ENCODE measurements at regions not wholly inside any gene's neighbourhood (a gene's known extent, or its start where the extent isn't known, plus 50 kb on each side); places are given as distances from the start of the nearest gene placed in this dataset.

GRCh38 chr20:50357783-50358161 is 152.4 kb upstream of the PTPN1 start:
- DNase-seq (no peak), ATAC-seq (no peak)
- intact Hi-C loops (cut with DNase I; ENCODE audit: low total_unique reads) = no loop called here

GRCh38 chr20:50358166-50358565 is 152.0 kb upstream of the PTPN1 start:
- H3K4me3 ChIP-seq = no peak overlapping the region
- in situ Hi-C loops (cut with MboI; ENCODE audit: low sequenced_read_pairs in 4 of 4) = no loop called here
- no peak overlapping the region for H3K27ac ChIP-seq
- ATAC-seq (no peak), DNase-seq (no peak)
- no peaks in the 10 kb centered on the region for H3K27me3 ChIP-seq
- no peaks in the 10 kb centered on the region for H3K9me3 ChIP-seq
- TF ChIP-seq, protein P1, sequence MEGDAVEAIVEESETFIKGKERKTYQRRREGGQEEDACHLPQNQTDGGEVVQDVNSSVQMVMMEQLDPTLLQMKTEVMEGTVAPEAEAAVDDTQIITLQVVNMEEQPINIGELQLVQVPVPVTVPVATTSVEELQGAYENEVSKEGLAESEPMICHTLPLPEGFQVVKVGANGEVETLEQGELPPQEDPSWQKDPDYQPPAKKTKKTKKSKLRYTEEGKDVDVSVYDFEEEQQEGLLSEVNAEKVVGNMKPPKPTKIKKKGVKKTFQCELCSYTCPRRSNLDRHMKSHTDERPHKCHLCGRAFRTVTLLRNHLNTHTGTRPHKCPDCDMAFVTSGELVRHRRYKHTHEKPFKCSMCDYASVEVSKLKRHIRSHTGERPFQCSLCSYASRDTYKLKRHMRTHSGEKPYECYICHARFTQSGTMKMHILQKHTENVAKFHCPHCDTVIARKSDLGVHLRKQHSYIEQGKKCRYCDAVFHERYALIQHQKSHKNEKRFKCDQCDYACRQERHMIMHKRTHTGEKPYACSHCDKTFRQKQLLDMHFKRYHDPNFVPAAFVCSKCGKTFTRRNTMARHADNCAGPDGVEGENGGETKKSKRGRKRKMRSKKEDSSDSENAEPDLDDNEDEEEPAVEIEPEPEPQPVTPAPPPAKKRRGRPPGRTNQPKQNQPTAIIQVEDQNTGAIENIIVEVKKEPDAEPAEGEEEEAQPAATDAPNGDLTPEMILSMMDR (IDR thresholded peaks at IDR 0.05 in 4 of 5, conservative IDR thresholded peaks at IDR 0.05 in 1 of 5) = no peak
- no peak for TF ChIP-seq POLR2A (IDR thresholded peaks at IDR 0.05)
- intact Hi-C loops (cut with DNase I; ENCODE audit: low total_unique reads) = no loop called here
- no peaks in the 10 kb centered on the region for H3K4me1 ChIP-seq
- H3K36me3 ChIP-seq = no peaks in the 10 kb centered on the region

More at GRCh38 chr20:50357783-50358161, 152.4 kb upstream of the PTPN1 start:
- H3K4me3 ChIP-seq = no peak overlapping the region
- H3K36me3 ChIP-seq = no peaks in the 10 kb centered on the region
- in situ Hi-C loops (cut with MboI; ENCODE audit: low sequenced_read_pairs in 4 of 4) = no loop called here
- H3K4me1 ChIP-seq = no peaks in the 10 kb centered on the region
- TF ChIP-seq POLR2A (IDR thresholded peaks at IDR 0.05) = no peak
- TF ChIP-seq, protein P1 (IDR thresholded peaks at IDR 0.05 in 4 of 5, conservative IDR thresholded peaks at IDR 0.05 in 1 of 5) = no peak
- no peak overlapping the region for H3K27ac ChIP-seq
- H3K27me3 ChIP-seq = no peaks in the 10 kb centered on the region
- no peaks in the 10 kb centered on the region for H3K9me3 ChIP-seq

DNA sequence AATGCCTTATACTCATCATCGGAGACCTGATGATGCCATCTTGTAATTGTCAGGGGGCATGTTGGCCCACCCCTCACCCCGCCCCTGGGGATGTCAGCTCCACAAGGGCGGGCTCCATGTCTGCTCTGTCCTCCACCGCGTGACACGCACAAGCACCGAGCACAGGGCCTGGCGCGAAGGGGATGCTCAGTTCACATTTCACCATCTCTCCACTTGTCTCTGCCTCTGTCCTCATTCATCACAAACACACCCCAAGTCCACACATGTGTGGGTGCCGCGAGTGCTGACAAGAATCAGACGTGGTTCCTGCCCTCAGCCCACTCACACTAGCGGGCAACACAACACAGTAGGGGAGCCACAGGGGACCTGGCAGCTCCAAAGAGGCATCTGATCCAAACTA is 151.2 kb upstream of the PTPN1 start:
- ATAC-seq = no peak

GRCh38 chr20:50359607-50360217 is 150.5 kb upstream of the PTPN1 start:
- H3K9me3 ChIP-seq = no peaks in the 10 kb centered on the region
- DNase-seq (no peak), ATAC-seq (no peak)
- H3K4me3 ChIP-seq = no peak overlapping the region
- H3K36me3 ChIP-seq = no peaks in the 10 kb centered on the region
- no peaks in the 10 kb centered on the region for H3K27me3 ChIP-seq
- TF ChIP-seq, protein P1 (IDR thresholded peaks at IDR 0.05 in 4 of 5, conservative IDR thresholded peaks at IDR 0.05 in 1 of 5) = no peak
- no peak for TF ChIP-seq POLR2A (IDR thresholded peaks at IDR 0.05)
- intact Hi-C loops (cut with DNase I; ENCODE audit: low total_unique reads) (no loop called here), in situ Hi-C loops (cut with MboI; ENCODE audit: low sequenced_read_pairs in 4 of 4) (no loop called here)
- no peak overlapping the region for H3K27ac ChIP-seq
- no peaks in the 10 kb centered on the region for H3K4me1 ChIP-seq

More for the DNA sequence above, 151.2 kb upstream of the PTPN1 start:
- H3K27me3 ChIP-seq = no peaks in the 10 kb centered on the region
- intact Hi-C loops (cut with DNase I; ENCODE audit: low total_unique reads) = no loop called here
- no peak overlapping the region for H3K4me3 ChIP-seq
- no peaks in the 10 kb centered on the region for H3K4me1 ChIP-seq
- no peak overlapping the region for H3K27ac ChIP-seq
- in situ Hi-C loops (cut with MboI; ENCODE audit: low sequenced_read_pairs in 4 of 4) = no loop called here
- TF ChIP-seq, protein P1 (IDR thresholded peaks at IDR 0.05 in 4 of 5, conservative IDR thresholded peaks at IDR 0.05 in 1 of 5) = no peak
- no peak for TF ChIP-seq POLR2A (IDR thresholded peaks at IDR 0.05)
- H3K36me3 ChIP-seq = no peaks in the 10 kb centered on the region
- no peaks in the 10 kb centered on the region for H3K9me3 ChIP-seq
- DNase-seq = no peak

GRCh38 chr20:50360218-50360672 is 149.9 kb upstream of the PTPN1 start:
- no peak for ATAC-seq

More at GRCh38 chr20:50360218-50360672, 149.9 kb upstream of the PTPN1 start:
- H3K4me1 ChIP-seq = no peaks in the 10 kb centered on the region
- no peak overlapping the region for H3K4me3 ChIP-seq
- no peaks in the 10 kb centered on the region for H3K36me3 ChIP-seq
- no peaks in the 10 kb centered on the region for H3K9me3 ChIP-seq
- H3K27me3 ChIP-seq = no peaks in the 10 kb centered on the region
- no peak for DNase-seq
- TF ChIP-seq, protein P1 (IDR thresholded peaks at IDR 0.05 in 4 of 5, conservative IDR thresholded peaks at IDR 0.05 in 1 of 5) = no peak
- no peak for TF ChIP-seq POLR2A (IDR thresholded peaks at IDR 0.05)
- in situ Hi-C loops (cut with MboI; ENCODE audit: low sequenced_read_pairs in 4 of 4) = no loop called here
- no peak overlapping the region for H3K27ac ChIP-seq
- intact Hi-C loops (cut with DNase I; ENCODE audit: low total_unique reads) = no loop called here

All from gastrocnemius medialis (tissue), 4 donors.